ENCODE measurements at regions not wholly inside any gene's neighbourhood (a gene's known extent, or its start where the extent isn't known, plus 50 kb on each side); places are given as distances from the start of the nearest gene placed in this dataset.
"Not testable (repeated sequence)": the region's sequence is repeated elsewhere in the genome, so short reads cannot be mapped to it uniquely, and the experiment has no call there.

DNA sequence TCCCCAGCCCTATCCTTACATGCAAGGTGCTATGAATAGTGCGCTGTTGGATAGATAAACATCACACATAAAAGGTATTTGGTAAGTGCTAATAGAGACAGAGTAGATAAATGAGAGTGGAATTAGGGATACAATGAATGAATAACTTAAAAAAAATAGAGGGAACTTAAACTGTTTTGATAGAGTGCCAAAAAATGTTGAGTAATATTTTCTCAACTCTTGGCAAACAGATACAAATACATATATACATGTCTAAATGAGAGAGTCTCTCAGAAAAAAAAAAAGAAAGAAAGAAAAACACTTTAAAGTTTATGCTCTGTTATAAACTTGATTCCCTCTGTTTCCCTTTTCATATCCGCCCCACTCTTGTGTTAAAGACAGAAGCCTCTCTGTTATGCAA, 667.4 kb downstream of the ROBO2 start:
- DNase-seq (ENCODE audit: low read depth) = peak; percentile 48

DNA sequence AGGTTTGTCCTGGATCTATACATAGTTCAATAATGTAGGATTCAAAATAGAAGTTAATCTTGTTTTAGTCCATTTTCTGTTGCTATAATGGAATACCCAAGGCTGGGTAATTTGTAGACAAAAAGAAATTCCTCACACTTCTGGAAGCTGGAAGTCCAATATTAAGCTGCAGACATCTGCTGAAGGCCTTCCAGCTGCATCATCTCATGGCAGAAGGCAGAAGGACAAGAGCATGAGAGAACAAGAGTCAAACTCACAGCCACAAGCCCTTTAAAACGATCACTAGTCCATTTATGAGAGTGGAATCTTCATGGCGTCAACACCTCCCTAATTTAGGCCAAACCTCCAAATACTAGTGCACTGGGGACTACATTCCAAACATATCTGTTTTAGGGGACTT, 669.3 kb downstream of the ROBO2 start:
- no peak for DNase-seq (ENCODE audit: low read depth)

- no peak for DNase-seq (ENCODE audit: low read depth)
Observed at GRCh38 chr3:77718311-77718710, 678.4 kb downstream of the ROBO2 start.

- DNase-seq (ENCODE audit: low read depth) = no peak
Observed at GRCh38 chr3:77720460-77720971, 680.6 kb downstream of the ROBO2 start.

DNA sequence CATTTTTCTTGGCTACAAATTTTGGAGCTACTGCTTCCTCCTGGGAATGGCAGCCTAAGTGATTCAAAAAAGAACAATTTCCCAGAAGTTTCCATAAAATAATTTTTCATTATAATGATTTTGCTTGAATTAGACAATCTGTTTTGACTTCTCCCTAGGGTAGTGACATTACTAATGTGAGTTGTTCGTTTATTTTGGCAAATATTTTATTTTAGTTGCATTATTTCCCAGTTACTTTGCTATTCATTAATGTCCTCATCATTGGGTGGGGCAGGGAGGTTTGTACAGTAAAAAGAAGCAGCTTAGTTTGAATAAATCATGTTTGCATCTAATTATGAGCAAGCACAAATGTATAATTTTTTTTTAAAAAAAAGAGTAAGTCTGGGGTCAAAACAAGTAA, 686.6 kb downstream of the ROBO2 start:
- DNase-seq (ENCODE audit: low read depth) = peak; percentile 37

- no peak for DNase-seq (ENCODE audit: low read depth)
Observed at GRCh38 chr3:77746048-77746447, 706.1 kb downstream of the ROBO2 start.

- no peak for DNase-seq (ENCODE audit: low read depth)
Observed at GRCh38 chr3:77746892-77747291, 707.0 kb downstream of the ROBO2 start.

DNA sequence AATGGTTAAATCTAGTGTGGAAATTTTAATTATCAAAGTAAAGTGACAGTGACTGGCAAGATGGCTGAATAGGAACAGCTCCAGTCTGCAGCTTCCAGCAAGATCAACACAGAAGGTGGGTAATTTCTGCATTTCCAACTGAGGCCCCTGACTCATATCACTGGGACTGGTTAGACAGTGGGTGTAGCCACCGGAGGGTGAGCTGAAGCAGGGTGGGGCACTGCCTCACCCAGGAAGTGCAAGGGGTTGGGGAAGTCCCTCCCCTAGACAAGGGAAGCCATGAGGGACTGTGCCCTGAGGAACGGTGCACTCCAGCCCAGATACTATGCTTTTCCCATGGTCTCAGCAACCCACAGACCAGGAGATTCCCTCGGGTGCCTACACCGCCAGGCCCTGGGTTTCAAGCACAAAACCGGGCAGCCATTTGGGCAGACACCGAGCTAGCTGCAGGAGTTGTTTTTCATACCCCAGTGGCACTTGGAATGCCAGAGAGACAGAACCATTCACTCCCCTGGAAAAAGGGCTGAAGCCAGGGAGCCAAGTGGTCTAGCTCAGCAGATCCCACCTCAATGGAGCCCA, 716.6 kb downstream of the ROBO2 start:
- not testable (repeated sequence) for DNase-seq (ENCODE audit: low read depth)

- no peak for DNase-seq (ENCODE audit: low read depth)
Observed at GRCh38 chr3:77772459-77772858, 732.6 kb downstream of the ROBO2 start.

DNA sequence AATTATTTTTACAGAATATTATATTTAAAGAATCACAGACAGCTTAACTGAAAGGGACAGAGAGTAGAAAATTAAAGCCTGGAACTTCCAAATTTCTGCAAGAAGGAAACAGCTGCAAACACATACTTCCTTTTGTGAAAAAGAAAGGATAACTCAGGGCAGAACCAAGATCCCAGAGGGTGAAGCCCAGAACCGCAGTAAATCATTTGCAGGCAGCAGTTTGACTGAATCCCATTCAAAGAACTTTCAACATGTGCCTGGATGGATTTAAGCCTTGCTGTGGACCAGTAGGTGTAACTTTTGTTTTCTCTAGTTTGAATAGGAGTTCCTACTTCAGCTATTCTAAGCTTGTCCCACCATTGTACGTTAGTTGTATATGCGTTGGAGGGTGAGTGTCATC, 733.2 kb downstream of the ROBO2 start:
- DNase-seq (ENCODE audit: low read depth) = no peak

DNA sequence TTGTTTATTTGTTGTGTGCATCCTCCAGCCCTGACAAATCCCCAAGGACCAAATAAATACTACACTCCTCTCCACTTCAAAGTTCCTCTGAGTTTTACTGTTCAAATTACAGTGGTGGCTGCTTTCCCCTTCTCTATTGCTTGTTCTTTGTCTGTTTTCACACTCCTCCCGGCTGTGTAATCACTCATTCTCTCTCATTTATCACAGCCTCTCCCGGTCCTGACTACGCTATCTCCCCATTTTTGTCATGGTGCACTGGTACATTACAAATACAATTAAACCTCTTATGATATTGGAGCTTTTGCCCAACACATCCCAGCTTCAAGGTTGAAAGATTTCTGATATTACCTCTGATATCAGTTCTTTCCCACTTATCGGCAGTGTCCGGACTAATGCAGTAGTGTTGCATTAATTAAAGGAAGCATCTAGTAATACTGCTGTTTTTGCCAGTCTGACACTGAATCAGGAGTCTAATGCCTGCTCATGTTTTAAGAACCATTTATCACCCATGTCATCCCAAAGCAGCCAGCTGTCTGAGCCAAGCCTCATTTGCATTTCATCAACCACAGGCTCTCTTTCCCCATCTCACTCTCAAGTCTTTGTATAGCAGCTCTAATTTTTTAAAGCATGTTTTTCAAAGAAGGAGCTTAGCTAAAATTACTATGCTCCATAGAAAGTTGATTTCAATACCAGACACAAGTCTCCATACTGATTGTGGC, 740.5 kb downstream of the ROBO2 start:
- DNase-seq (ENCODE audit: low read depth) = no peak

DNA sequence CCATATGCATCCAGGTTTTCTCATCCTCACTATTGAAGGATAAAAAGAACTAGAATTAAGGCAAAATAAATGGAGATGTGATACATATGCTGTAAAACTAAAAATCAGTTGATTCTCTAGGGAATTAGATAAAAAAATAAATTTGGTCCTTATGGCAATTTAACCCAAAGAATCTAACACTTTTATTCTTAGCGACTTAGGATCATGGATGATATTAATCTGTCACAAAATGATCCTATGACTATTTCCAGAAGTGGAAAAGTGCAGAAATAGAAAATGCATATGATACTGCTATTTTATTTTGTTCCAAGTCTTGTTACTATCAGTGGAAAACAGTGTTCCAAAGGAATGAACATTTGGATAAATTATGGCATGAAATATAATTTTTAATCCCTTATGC, 746.3 kb downstream of the ROBO2 start:
- no peak for DNase-seq (ENCODE audit: low read depth)

- no peak for DNase-seq (ENCODE audit: low read depth)
Observed at GRCh38 chr3:77795013-77795412, 755.1 kb downstream of the ROBO2 start.

GRCh38 chr3:77799278-77799677, 759.4 kb downstream of the ROBO2 start:
- DNase-seq (ENCODE audit: low read depth) = no peak

DNA sequence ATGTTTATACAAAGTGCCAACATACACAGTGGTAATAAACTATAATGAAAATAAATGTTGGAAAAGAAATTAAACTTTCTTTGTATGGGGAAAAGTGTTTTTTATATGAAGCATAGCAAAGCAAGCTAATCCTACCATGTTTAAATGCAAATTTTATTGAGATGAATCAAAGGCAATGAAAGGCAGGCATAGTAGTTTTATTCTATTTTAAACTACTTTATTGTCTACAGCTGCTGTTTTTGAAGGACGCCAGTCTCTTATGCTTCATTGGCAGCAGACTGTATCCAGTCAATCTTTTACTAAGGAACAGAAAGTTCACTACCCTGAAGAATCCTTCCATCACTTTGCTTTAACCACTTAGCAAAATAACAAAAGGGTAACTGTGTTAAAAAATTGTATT, 761.0 kb downstream of the ROBO2 start:
- DNase-seq (ENCODE audit: low read depth) = no peak

DNA sequence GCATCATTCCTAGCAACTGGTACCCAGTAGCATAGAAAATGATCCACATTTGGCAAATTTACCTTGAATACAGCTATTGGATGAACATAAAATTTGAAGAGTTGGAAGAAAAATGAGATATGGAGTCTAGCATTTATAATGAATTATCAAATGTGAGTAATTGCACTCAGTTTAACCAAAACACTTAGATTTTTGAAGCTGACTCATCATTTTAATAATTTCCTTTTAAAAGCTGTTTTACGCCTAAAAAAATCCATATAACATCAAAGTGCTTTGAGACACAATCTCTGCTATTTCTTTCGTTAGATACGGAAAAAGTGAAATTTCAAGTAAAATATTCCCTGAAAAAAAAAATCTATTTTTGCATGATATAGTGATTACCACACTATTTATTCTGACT, 767.4 kb downstream of the ROBO2 start:
- no peak for DNase-seq (ENCODE audit: low read depth)

- no peak for DNase-seq (ENCODE audit: low read depth)
Observed at GRCh38 chr3:77814845-77815244, 774.9 kb downstream of the ROBO2 start.

- no peak for DNase-seq (ENCODE audit: low read depth)
Observed at GRCh38 chr3:77815467-77815866, 775.6 kb downstream of the ROBO2 start.

DNA sequence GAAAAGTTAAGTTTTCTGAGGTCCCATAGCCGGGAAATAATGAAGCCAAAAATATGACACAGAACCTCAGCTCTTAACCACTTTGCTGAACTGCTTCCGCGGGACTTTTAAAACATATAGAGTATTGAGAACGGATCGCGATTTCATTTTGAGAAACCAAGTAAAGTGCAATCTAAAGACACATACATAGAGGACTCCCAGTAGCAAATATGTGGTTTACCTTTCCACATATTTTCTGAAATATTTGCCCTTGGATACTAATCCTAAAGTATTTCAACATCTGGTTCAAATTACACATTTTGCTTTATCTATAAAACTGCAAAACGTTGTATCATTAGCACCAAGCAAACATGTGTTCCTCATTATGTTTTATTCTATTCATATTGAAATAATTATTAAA, 776.5 kb downstream of the ROBO2 start:
- no peak for DNase-seq (ENCODE audit: low read depth)

GRCh38 chr3:77825001-77825827, 785.3 kb downstream of the ROBO2 start:
- DNase-seq (ENCODE audit: low read depth) = peak; percentile 85

- peak; percentile 62 for DNase-seq (ENCODE audit: low read depth)
Observed at GRCh38 chr3:77835921-77836320, 796.0 kb downstream of the ROBO2 start.

GRCh38 chr3:77837456-77838025, 797.6 kb downstream of the ROBO2 start:
- DNase-seq (ENCODE audit: low read depth) = no peak

DNA sequence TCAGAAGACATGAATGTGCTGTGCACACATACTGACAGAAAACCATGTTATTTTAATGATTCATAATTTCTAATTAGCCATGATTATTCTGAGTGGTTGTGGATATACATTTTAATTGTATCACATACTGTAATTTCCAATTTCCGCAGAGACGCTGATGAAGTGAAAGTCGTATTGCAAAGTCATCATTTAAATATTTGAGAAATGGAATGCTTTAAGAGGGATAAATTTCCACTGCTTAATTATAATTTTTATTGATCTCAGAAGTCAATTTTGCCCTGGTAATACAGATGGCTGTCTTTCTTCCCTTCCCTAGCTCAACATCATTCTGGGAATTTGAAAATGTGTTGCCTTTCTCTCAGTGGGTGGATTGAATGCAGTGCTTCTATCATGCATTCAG, 819.3 kb downstream of the ROBO2 start:
- no peak for DNase-seq (ENCODE audit: low read depth)

Data from fibroblast of gingiva (primary cell).